GM23338 (cell line): ENCODE measurements at regions not wholly inside any gene's neighbourhood (a gene's known extent, or its start where the extent isn't known, plus 50 kb on each side); places are given as distances from the start of the nearest gene placed in this dataset.

Experiments
- ATAC-seq: fragments of 200-7000 bp; cut with Tn5 transposase; 3 replicates; pipeline ENCODE4 v1.9.1; 2020
- DNase-seq: peaks from one replicate; pipeline ENCODE4 v3.0.0-alpha.2; 2015; ENCODE audit warnings: low spot score
- H2AFZ ChIP-seq: fragments of 200-600 bp; sonication (generic); 2 replicates; pipeline ENCODE4 v1.8.0; 2016; ENCODE audit warnings: antibody characterized with exemption, mild to moderate bottlenecking, moderate library complexity
- H3F3A ChIP-seq: fragments of 200-600 bp; sonication (generic); replicated peaks from 2 replicates; pipeline ENCODE4 v1.8.0; 2017; ENCODE audit warnings: antibody characterized with exemption, mixed run types, low read depth
- H3K27ac ChIP-seq: fragments of 200-600 bp; sonication (generic); 2 replicates; pipeline ENCODE4 v1.6.1; 2016; ENCODE audit warnings: low read depth
- H3K27me3 ChIP-seq: fragments of 200-600 bp; sonication (generic); 2 replicates; pipeline ENCODE4 v1.8.0; 2016; ENCODE audit warnings: mild to moderate bottlenecking, mixed run types, moderate library complexity; ENCODE audit not compliant: insufficient read depth
- H3K36me3 ChIP-seq: fragments of 200-600 bp; sonication (generic); 2 replicates; pipeline ENCODE4 v1.8.0; 2016; ENCODE audit warnings: mild to moderate bottlenecking; ENCODE audit not compliant: insufficient read depth
- H3K4me1 ChIP-seq: fragments of 200-600 bp; sonication (generic); 2 replicates; pipeline ENCODE4 v1.8.0; 2016; ENCODE audit warnings: mild to moderate bottlenecking, moderate library complexity; ENCODE audit not compliant: insufficient read depth
- H3K4me2 ChIP-seq: fragments of 200-600 bp; sonication (generic); 2 replicates; pipeline ENCODE4 v1.7.1; 2017; ENCODE audit warnings: mixed run types
- H3K4me3 ChIP-seq: fragments of 200-600 bp; sonication (generic); 2 replicates; pipeline ENCODE4 v1.6.1; 2016; ENCODE audit warnings: mixed run types
- H3K79me2 ChIP-seq: fragments of 200-600 bp; sonication (generic); replicated peaks from 2 replicates; pipeline ENCODE4 v1.8.0; 2017; ENCODE audit warnings: mild to moderate bottlenecking; ENCODE audit not compliant: insufficient read depth
- H3K9me2 ChIP-seq: fragments of 200-600 bp; sonication (generic); 2 replicates; pipeline ENCODE4 v1.8.0; 2017; ENCODE audit not compliant: insufficient read depth
- H4K20me1 ChIP-seq: fragments of 200-600 bp; sonication (generic); replicated peaks from 2 replicates; pipeline ENCODE4 v1.8.0; 2017; ENCODE audit warnings: mild to moderate bottlenecking; ENCODE audit not compliant: insufficient read depth
- H3K27ac Mint-ChIP-seq: 2 replicates; pipeline ENCODE4 v1.8.0; 2020; ENCODE audit warnings: inconsistent platforms, mild to moderate bottlenecking, moderate library complexity, mixed read lengths
- H3K27me3 Mint-ChIP-seq: 3 replicates; pipeline ENCODE4 v1.8.0; 2022; ENCODE audit warnings: low read depth, mild to moderate bottlenecking, moderate library complexity, mixed read lengths, inconsistent platforms; ENCODE audit not compliant: insufficient read depth, poor library complexity
- H3K36me3 Mint-ChIP-seq: 3 replicates; pipeline ENCODE4 v1.8.0; 2021; ENCODE audit warnings: low read depth, mild to moderate bottlenecking, inconsistent platforms, moderate library complexity, mixed read lengths
- H3K4me1 Mint-ChIP-seq: 3 replicates; pipeline ENCODE4 v1.8.0; 2020; ENCODE audit warnings: mild to moderate bottlenecking, inconsistent platforms, mixed read lengths
- H3K4me3 Mint-ChIP-seq: 3 replicates; pipeline ENCODE4 v1.8.0; 2021; ENCODE audit warnings: moderate library complexity, mild to moderate bottlenecking, inconsistent platforms, mixed read lengths
- H3K9me3 Mint-ChIP-seq: 3 replicates; pipeline ENCODE4 v1.8.0; 2020; ENCODE audit warnings: moderate library complexity, mild to moderate bottlenecking, inconsistent platforms, mixed read lengths
- ETS1 ChIP-seq: IDR thresholded peaks from 2 replicates; pipeline ENCODE4 v1.6.1; 2016; ENCODE audit warnings: antibody characterized with exemption
- EZH2 ChIP-seq: fragments of 200-600 bp; sonication (generic); IDR thresholded peaks from one replicate; pipeline ENCODE4 v1.8.0; 2017; ENCODE audit warnings: antibody characterized with exemption, mild to moderate bottlenecking, low read depth; ENCODE audit not compliant: unreplicated experiment
- EZH2phosphoT487 ChIP-seq: fragments of 200-600 bp; sonication (generic); IDR thresholded peaks from one replicate; pipeline ENCODE4 v1.8.1; 2018; ENCODE audit warnings: antibody characterized with exemption; ENCODE audit not compliant: unreplicated experiment
- JUNB ChIP-seq: IDR thresholded peaks from one replicate; pipeline ENCODE4 v1.6.1; 2016; ENCODE audit warnings: antibody characterized with exemption; ENCODE audit not compliant: unreplicated experiment
- NANOG ChIP-seq: IDR thresholded peaks from 2 replicates; pipeline ENCODE4 v1.6.1; 2016; ENCODE audit warnings: antibody characterized with exemption, borderline replicate concordance
- POLR2AphosphoS5 ChIP-seq: IDR thresholded peaks from 2 replicates; pipeline ENCODE4 v1.6.1; 2016; ENCODE audit warnings: antibody characterized with exemption, low read depth
- REST ChIP-seq: IDR thresholded peaks from one replicate; pipeline ENCODE4 v1.6.1; 2018; ENCODE audit warnings: antibody characterized with exemption; ENCODE audit not compliant: unreplicated experiment
- STAT1 ChIP-seq: IDR thresholded peaks from one replicate; pipeline ENCODE4 v1.6.1; 2016; ENCODE audit warnings: antibody characterized with exemption; ENCODE audit not compliant: unreplicated experiment
- ZNF114 ChIP-seq: fragments of 250-450 bp; sonication (Bioruptor Pico); IDR thresholded peaks from 2 replicates; pipeline ENCODE4 v1.5.0; 2020; ENCODE audit warnings: mild to moderate bottlenecking, moderate library complexity
- ZNF331 ChIP-seq: fragments of 250-450 bp; sonication (Bioruptor Pico); IDR thresholded peaks from 2 replicates; pipeline ENCODE4 v1.5.0; 2020; ENCODE audit warnings: low read depth, mild to moderate bottlenecking, moderate library complexity
- TF ChIP-seq, protein P1 (sequence below), 2 experiments: fragments of 200-600 bp in 1 of 2; sonication (generic) in 1 of 2; conservative IDR thresholded peaks; 2 replicates each; pipeline versions ENCODE4 v1.5.1 to v1.6.1; 2016 to 2017; ENCODE audit warnings: antibody characterized with exemption in 2 of 2, low read depth in 2 of 2, mild to moderate bottlenecking in 2 of 2, moderate library complexity in 1 of 2
- TF ChIP-seq, protein P2 (sequence below): fragments of 250-450 bp; sonication (Bioruptor Pico); IDR thresholded peaks from 2 replicates; pipeline ENCODE4 v1.5.0; 2020; ENCODE audit warnings: mild to moderate bottlenecking, moderate library complexity

GRCh38 chr6:40097590-40097989, 163.3 kb upstream of the MOCS1 start (continued):
- no peak for TF ChIP-seq EZH2phosphoT487

GRCh38 chr6:40083141-40083920, 149.1 kb upstream of the MOCS1 start:
- Mint-ChIP-seq H3K36me3 (no peaks in the 10 kb centered on the region), H3K27me3 (no peaks in the 10 kb centered on the region), H3K4me1 (no peaks in the 10 kb centered on the region), H3K9me3 (no peaks in the 10 kb centered on the region), H3K4me3 (no peak overlapping the region), H3K27ac (no peak overlapping the region)
- Histone ChIP-seq H2AFZ (no peak overlapping the region), H3K4me3 (no peak overlapping the region), H3K27me3 (no peaks in the 10 kb centered on the region), H3K36me3 (no peaks in the 10 kb centered on the region), H3K4me1 (no peaks in the 10 kb centered on the region), H3K4me2 (no peak overlapping the region), H3K9me2 (peaks cover 16% of the 10 kb centered on the region; the same call in 1 of the 2 replicates), H3K27ac (no peak overlapping the region), H4K20me1 (no peaks in the 10 kb centered on the region), H3F3A (no peaks in the 10 kb centered on the region), H3K79me2 (no peaks in the 10 kb centered on the region)
- TF ChIP-seq EZH2, result no peak
- TF ChIP-seq EZH2phosphoT487, result no peak
- no peak for TF ChIP-seq ETS1
- no peak for TF ChIP-seq STAT1
- TF ChIP-seq, protein P1, sequence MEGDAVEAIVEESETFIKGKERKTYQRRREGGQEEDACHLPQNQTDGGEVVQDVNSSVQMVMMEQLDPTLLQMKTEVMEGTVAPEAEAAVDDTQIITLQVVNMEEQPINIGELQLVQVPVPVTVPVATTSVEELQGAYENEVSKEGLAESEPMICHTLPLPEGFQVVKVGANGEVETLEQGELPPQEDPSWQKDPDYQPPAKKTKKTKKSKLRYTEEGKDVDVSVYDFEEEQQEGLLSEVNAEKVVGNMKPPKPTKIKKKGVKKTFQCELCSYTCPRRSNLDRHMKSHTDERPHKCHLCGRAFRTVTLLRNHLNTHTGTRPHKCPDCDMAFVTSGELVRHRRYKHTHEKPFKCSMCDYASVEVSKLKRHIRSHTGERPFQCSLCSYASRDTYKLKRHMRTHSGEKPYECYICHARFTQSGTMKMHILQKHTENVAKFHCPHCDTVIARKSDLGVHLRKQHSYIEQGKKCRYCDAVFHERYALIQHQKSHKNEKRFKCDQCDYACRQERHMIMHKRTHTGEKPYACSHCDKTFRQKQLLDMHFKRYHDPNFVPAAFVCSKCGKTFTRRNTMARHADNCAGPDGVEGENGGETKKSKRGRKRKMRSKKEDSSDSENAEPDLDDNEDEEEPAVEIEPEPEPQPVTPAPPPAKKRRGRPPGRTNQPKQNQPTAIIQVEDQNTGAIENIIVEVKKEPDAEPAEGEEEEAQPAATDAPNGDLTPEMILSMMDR (conservative IDR thresholded peaks at IDR 0.05; ENCODE audit: low read depth in 2 of 2), result no peak
- TF ChIP-seq NANOG, result no peak
- TF ChIP-seq, protein P2, sequence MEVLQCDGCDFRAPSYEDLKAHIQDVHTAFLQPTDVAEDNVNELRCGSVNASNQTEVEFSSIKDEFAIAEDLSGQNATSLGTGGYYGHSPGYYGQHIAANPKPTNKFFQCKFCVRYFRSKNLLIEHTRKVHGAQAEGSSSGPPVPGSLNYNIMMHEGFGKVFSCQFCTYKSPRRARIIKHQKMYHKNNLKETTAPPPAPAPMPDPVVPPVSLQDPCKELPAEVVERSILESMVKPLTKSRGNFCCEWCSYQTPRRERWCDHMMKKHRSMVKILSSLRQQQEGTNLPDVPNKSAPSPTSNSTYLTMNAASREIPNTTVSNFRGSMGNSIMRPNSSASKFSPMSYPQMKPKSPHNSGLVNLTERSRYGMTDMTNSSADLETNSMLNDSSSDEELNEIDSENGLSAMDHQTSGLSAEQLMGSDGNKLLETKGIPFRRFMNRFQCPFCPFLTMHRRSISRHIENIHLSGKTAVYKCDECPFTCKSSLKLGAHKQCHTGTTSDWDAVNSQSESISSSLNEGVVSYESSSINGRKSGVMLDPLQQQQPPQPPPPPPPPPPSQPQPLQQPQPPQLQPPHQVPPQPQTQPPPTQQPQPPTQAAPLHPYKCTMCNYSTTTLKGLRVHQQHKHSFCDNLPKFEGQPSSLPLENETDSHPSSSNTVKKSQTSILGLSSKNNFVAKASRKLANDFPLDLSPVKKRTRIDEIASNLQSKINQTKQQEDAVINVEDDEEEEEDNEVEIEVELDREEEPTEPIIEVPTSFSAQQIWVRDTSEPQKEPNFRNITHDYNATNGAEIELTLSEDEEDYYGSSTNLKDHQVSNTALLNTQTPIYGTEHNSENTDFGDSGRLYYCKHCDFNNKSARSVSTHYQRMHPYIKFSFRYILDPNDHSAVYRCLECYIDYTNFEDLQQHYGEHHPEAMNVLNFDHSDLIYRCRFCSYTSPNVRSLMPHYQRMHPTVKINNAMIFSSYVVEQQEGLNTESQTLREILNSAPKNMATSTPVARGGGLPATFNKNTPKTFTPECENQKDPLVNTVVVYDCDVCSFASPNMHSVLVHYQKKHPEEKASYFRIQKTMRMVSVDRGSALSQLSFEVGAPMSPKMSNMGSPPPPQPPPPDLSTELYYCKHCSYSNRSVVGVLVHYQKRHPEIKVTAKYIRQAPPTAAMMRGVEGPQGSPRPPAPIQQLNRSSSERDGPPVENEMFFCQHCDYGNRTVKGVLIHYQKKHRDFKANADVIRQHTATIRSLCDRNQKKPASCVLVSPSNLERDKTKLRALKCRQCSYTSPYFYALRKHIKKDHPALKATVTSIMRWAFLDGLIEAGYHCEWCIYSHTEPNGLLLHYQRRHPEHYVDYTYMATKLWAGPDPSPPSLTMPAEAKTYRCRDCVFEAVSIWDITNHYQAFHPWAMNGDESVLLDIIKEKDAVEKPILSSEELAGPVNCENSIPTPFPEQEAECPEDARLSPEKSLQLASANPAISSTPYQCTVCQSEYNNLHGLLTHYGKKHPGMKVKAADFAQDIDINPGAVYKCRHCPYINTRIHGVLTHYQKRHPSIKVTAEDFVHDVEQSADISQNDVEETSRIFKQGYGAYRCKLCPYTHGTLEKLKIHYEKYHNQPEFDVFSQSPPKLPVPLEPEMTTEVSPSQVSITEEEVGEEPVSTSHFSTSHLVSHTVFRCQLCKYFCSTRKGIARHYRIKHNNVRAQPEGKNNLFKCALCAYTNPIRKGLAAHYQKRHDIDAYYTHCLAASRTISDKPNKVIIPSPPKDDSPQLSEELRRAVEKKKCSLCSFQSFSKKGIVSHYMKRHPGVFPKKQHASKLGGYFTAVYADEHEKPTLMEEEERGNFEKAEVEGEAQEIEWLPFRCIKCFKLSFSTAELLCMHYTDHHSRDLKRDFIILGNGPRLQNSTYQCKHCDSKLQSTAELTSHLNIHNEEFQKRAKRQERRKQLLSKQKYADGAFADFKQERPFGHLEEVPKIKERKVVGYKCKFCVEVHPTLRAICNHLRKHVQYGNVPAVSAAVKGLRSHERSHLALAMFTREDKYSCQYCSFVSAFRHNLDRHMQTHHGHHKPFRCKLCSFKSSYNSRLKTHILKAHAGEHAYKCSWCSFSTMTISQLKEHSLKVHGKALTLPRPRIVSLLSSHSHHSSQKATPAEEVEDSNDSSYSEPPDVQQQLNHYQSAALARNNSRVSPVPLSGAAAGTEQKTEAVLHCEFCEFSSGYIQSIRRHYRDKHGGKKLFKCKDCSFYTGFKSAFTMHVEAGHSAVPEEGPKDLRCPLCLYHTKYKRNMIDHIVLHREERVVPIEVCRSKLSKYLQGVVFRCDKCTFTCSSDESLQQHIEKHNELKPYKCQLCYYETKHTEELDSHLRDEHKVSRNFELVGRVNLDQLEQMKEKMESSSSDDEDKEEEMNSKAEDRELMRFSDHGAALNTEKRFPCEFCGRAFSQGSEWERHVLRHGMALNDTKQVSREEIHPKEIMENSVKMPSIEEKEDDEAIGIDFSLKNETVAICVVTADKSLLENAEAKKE (CRISPR knock-in tag), result no peak
- TF ChIP-seq ZNF114 (CRISPR knock-in tag), result no peak
- no peak for TF ChIP-seq REST
- TF ChIP-seq ZNF331 (CRISPR knock-in tag), result no peak
- TF ChIP-seq POLR2AphosphoS5, result no peak
- TF ChIP-seq JUNB, result no peak
- ATAC-seq (no peak), DNase-seq (no peak)
